GM12872 (cell line): ENCODE measurements at regions not wholly inside any gene's neighbourhood (a gene's known extent, or its start where the extent isn't known, plus 50 kb on each side); places are given as distances from the start of the nearest gene placed in this dataset.

Experiments
- TF ChIP-seq, protein P1 (sequence below): IDR thresholded peaks from 3 replicates; pipeline ENCODE4 v1.5.1; 2011; ENCODE audit warnings: low read depth, mild to moderate bottlenecking, low read length, moderate library complexity; ENCODE audit not compliant: insufficient read depth

DNA sequence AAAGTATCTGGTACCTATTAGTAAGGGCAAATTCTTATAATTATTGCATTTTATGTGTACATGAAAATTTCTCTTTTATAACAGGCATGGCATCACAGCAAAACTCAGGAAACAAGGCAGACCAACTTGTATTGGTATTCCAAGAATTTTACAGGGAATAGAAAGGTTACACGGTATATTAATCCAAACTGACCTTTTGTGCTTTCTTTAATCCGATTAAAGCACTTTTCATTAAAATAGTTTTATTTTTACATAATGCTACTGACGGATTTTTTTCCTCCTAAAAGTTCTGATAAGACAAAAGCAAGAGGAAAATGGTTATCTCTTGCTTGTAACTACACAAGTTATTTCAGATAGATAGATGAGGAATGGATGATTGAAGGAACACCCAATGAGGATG, 137.0 kb upstream of the SLCO3A1 start:
- TF ChIP-seq, protein P1, sequence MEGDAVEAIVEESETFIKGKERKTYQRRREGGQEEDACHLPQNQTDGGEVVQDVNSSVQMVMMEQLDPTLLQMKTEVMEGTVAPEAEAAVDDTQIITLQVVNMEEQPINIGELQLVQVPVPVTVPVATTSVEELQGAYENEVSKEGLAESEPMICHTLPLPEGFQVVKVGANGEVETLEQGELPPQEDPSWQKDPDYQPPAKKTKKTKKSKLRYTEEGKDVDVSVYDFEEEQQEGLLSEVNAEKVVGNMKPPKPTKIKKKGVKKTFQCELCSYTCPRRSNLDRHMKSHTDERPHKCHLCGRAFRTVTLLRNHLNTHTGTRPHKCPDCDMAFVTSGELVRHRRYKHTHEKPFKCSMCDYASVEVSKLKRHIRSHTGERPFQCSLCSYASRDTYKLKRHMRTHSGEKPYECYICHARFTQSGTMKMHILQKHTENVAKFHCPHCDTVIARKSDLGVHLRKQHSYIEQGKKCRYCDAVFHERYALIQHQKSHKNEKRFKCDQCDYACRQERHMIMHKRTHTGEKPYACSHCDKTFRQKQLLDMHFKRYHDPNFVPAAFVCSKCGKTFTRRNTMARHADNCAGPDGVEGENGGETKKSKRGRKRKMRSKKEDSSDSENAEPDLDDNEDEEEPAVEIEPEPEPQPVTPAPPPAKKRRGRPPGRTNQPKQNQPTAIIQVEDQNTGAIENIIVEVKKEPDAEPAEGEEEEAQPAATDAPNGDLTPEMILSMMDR = no peak

- TF ChIP-seq, protein P1 = no peak
Measured at GRCh38 chr15:91717811-91718210, 135.7 kb upstream of the SLCO3A1 start.

GRCh38 chr15:91723959-91724358, 129.5 kb upstream of the SLCO3A1 start:
- TF ChIP-seq, protein P1 = no peak

DNA sequence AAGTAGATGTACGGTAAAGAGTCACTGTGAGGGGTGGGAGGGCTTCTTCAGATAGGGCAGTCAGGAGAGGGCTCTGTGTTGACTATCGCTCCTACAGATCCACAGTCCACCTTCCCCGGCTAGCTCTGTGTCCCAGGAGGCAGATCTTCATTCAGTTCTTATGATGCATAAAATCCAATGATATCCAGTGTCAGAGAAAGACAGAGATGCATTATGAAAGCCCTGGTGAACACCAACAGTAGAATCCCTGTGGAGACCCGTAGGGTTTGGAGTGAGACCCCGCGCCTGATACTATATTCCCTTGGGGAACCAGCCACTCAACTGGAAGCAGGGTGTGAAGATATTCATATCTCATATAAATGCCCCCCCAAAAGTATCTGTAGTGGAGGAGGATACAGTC, 119.8 kb upstream of the SLCO3A1 start:
- TF ChIP-seq, protein P1 = no peak

- TF ChIP-seq, protein P1 = no peak
Measured at GRCh38 chr15:91737151-91737818, 116.2 kb upstream of the SLCO3A1 start.

GRCh38 chr15:91741986-91742385, 111.5 kb upstream of the SLCO3A1 start:
- TF ChIP-seq, protein P1 = no peak

DNA sequence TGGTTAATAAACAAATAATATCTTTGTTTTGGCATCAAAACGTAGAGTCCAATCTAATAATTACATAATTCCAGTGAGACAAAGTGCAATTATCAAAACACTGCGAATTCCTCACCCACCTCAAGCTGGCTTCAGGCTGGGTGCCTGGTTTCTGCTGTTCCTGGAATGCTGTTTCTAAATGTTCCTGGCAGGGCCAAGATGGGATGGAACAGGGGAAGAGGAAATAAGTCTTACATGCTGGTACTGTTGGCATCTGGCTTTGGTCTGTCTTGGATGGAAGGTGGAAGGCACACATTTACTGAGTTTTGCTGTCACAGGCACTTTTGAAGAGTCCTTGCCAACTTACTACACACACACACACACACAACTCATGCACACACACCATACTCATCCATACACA, 101.9 kb upstream of the SLCO3A1 start:
- TF ChIP-seq, protein P1 = no peak
